Stimulated activated CD4-positive, alpha-beta T cell treated with anti-CD3 and anti-CD28 coated beads, Interleukin-15, amount 100 ng/mL, for 24 hours (primary cell): ENCODE measurements at regions not wholly inside any gene's neighbourhood (a gene's known extent, or its start where the extent isn't known, plus 50 kb on each side); places are given as distances from the start of the nearest gene placed in this dataset.
"Not testable (repeated sequence)": the region's sequence is repeated elsewhere in the genome, so short reads cannot be mapped to it uniquely, and the experiment has no call there.

Experiments used
- DNase-seq: peaks from one replicate; pipeline ENCODE4 v3.0.0-alpha.2; 2020

GRCh38 chr11:112662554-112662953, 298.7 kb upstream of the NCAM1 start:
- no peak for DNase-seq

- no peak for DNase-seq
Observed at GRCh38 chr11:112663947-112664634, 297.1 kb upstream of the NCAM1 start.

- DNase-seq, result no peak
Observed at GRCh38 chr11:112665291-112665690, 295.9 kb upstream of the NCAM1 start.

- no peak for DNase-seq
Observed at GRCh38 chr11:112666253-112666652, 295.0 kb upstream of the NCAM1 start.

- DNase-seq, result no peak
Observed at GRCh38 chr11:112670806-112671570, 290.2 kb upstream of the NCAM1 start.

GRCh38 chr11:112673401-112673800, 287.8 kb upstream of the NCAM1 start:
- not testable (repeated sequence) for DNase-seq

- no peak for DNase-seq
Observed at GRCh38 chr11:112685111-112685510, 276.1 kb upstream of the NCAM1 start.

- no peak for DNase-seq
Observed at GRCh38 chr11:112689851-112690250, 271.4 kb upstream of the NCAM1 start.

- no peak for DNase-seq
Observed at GRCh38 chr11:112693781-112694180, 267.4 kb upstream of the NCAM1 start.

GRCh38 chr11:112694245-112694644, 267.0 kb upstream of the NCAM1 start:
- DNase-seq, result no peak

GRCh38 chr11:112694813-112695212, 266.4 kb upstream of the NCAM1 start:
- no peak for DNase-seq

- no peak for DNase-seq
Observed at GRCh38 chr11:112697391-112698178, 263.6 kb upstream of the NCAM1 start.

GRCh38 chr11:112705148-112705547, 256.1 kb upstream of the NCAM1 start:
- DNase-seq, result no peak

GRCh38 chr11:112706863-112707262, 254.4 kb upstream of the NCAM1 start:
- DNase-seq, result no peak

- DNase-seq, result not testable (repeated sequence)
Observed at GRCh38 chr11:112714340-112714739, 246.9 kb upstream of the NCAM1 start.

- no peak for DNase-seq
Observed at GRCh38 chr11:112715056-112715455, 246.2 kb upstream of the NCAM1 start.

GRCh38 chr11:112718483-112718882, 242.7 kb upstream of the NCAM1 start:
- no peak for DNase-seq

GRCh38 chr11:112719736-112720525, 241.3 kb upstream of the NCAM1 start:
- DNase-seq, result no peak

GRCh38 chr11:112722148-112722547, 239.1 kb upstream of the NCAM1 start:
- no peak for DNase-seq

- no peak for DNase-seq
Observed at GRCh38 chr11:112722876-112723275, 238.3 kb upstream of the NCAM1 start.

- no peak for DNase-seq
Observed at GRCh38 chr11:112723676-112724495, 237.3 kb upstream of the NCAM1 start.

- no peak for DNase-seq
Observed at GRCh38 chr11:112724496-112724790, 236.8 kb upstream of the NCAM1 start.
